Activated CD8-positive, alpha-beta memory T cell treated with anti-CD3 and anti-CD28 coated beads, Interleukin-2, amount 50 U/mL, for 24 hours (primary cell): ENCODE measurements at regions not wholly inside any gene's neighbourhood (a gene's known extent, or its start where the extent isn't known, plus 50 kb on each side); places are given as distances from the start of the nearest gene placed in this dataset.
A peak's percentile ranks its signal among the peaks of the same experiment; 100 is the strongest.

Source experiments
- DNase-seq: peaks from one replicate; pipeline ENCODE4 v3.0.0-alpha.2; 2020; ENCODE audit errors: extremely low read depth

GRCh38 chr11:128195057-128195751 is 392.2 kb downstream of the ETS1 start:
- no peak for DNase-seq

- no peak for DNase-seq
Observed at GRCh38 chr11:128194216-128194615, 393.1 kb downstream of the ETS1 start.

GRCh38 chr11:128193615-128194014 is 393.7 kb downstream of the ETS1 start:
- DNase-seq = no peak

GRCh38 chr11:128190312-128190711 is 397.0 kb downstream of the ETS1 start:
- no peak for DNase-seq

GRCh38 chr11:128189823-128190222 is 397.5 kb downstream of the ETS1 start:
- no peak for DNase-seq

GRCh38 chr11:128188346-128189004 is 398.9 kb downstream of the ETS1 start:
- DNase-seq = no peak

- no peak for DNase-seq
Observed at GRCh38 chr11:128187835-128188234, 399.5 kb downstream of the ETS1 start.

GRCh38 chr11:128187377-128187776 is 400.0 kb downstream of the ETS1 start:
- no peak for DNase-seq

- DNase-seq = no peak
Observed at GRCh38 chr11:128184981-128185380, 402.4 kb downstream of the ETS1 start.

GRCh38 chr11:128182844-128183243 is 404.5 kb downstream of the ETS1 start:
- no peak for DNase-seq

- DNase-seq = no peak
Observed at GRCh38 chr11:128181984-128182383, 405.4 kb downstream of the ETS1 start.

GRCh38 chr11:128181088-128181480 is 406.3 kb downstream of the ETS1 start:
- no peak for DNase-seq

- DNase-seq = no peak
Observed at GRCh38 chr11:128180441-128181087, 406.8 kb downstream of the ETS1 start.

- no peak for DNase-seq
Observed at GRCh38 chr11:128179512-128179911, 407.8 kb downstream of the ETS1 start.

GRCh38 chr11:128179039-128179438 is 408.3 kb downstream of the ETS1 start:
- no peak for DNase-seq

- DNase-seq = no peak
Observed at GRCh38 chr11:128174465-128175291, 412.7 kb downstream of the ETS1 start.

- peak; percentile 79 for DNase-seq
Observed at GRCh38 chr11:128172046-128172878, 415.1 kb downstream of the ETS1 start.

- DNase-seq = no peak
Observed at GRCh38 chr11:128171506-128171905, 415.9 kb downstream of the ETS1 start.

GRCh38 chr11:128165572-128165971 is 421.8 kb downstream of the ETS1 start:
- DNase-seq = no peak

- DNase-seq = no peak
Observed at GRCh38 chr11:128164080-128164741, 423.1 kb downstream of the ETS1 start.

GRCh38 chr11:128161994-128162393 is 425.4 kb downstream of the ETS1 start:
- no peak for DNase-seq
